HCT116 (cell line): ENCODE measurements at regions not wholly inside any gene's neighbourhood (a gene's known extent, or its start where the extent isn't known, plus 50 kb on each side); places are given as distances from the start of the nearest gene placed in this dataset.
"Not testable (repeated sequence)": the region's sequence is repeated elsewhere in the genome, so short reads cannot be mapped to it uniquely, and the experiment has no call there.

ENCODE experiments used
- ATAC-seq: fragments of 200-7000 bp; cut with Tn5 transposase; 2 replicates; pipeline ENCODE4 v1.9.1; 2020; ENCODE audit warnings: mild to moderate bottlenecking, moderate library complexity
- BruUV-seq: library from RNA; stranded (reverse); fragments of 400-500 nt; replicated peaks from 2 replicates; lab custom pipeline; 2021; lab: Mats Ljungman, UMichigan
- CTCF ChIA-PET: fragments of 300-600 bp; sonication (Branson Sonifier 250); formaldehyde crosslinking; loops from one replicate; lab custom pipeline; 2021; ENCODE audit warnings: antibody characterized with exemption; lab: Charles Lee
- POLR2A ChIA-PET: fragments of 300-600, 350-600 bp; sonication (Branson Sonifier 250); formaldehyde crosslinking; loops from one replicate; lab custom pipeline; 2021; ENCODE audit warnings: antibody characterized with exemption; lab: Charles Lee
- RAD21 ChIA-PET, 2 experiments: fragments of 300-600 bp; sonication (Branson Sonifier 250); formaldehyde crosslinking; loops; one replicate each; lab custom pipeline; 2023; ENCODE audit warnings: low total read pairs in 2 of 2; ENCODE audit not compliant: uncharacterized antibody in 2 of 2, unreplicated experiment in 2 of 2, low non-redundant PET in 1 of 2; lab: Charles Lee
- DNase-seq: peaks from one replicate; pipeline ENCODE4 v3.0.0-alpha.2; 2010; ENCODE audit warnings: low read depth, low spot score
- H2AFZ ChIP-seq: fragments of 200-600 bp; shearing (Covaris generic), sonication (generic); 2 replicates; pipeline ENCODE4 v1.6.1; 2017; ENCODE audit warnings: low read depth, mixed run types, mixed read lengths, antibody characterized with exemption, low read length; ENCODE audit not compliant: poor library complexity, severe bottlenecking
- H3K27ac ChIP-seq: 2 replicates; pipeline ENCODE4 v1.5.1; 2012; ENCODE audit warnings: low read depth, low read length
- H3K27me3 ChIP-seq: fragments of 200-600 bp; sonication (generic); 2 replicates; pipeline ENCODE4 v1.6.1; 2016; ENCODE audit warnings: mixed run types, low read length, mixed read lengths; ENCODE audit not compliant: insufficient read depth
- H3K36me3 ChIP-seq, 2 experiments: fragments of 200-500 bp in 1 of 2; fragments of 200-600 bp in 1 of 2; sonication (Bioruptor generic) in 1 of 2; sonication (generic) in 1 of 2; 2 replicates each; pipeline versions ENCODE4 v1.5.1 to v1.6.1; 2014 to 2016; ENCODE audit warnings: low read length in 2 of 2, inconsistent platforms in 1 of 2, mixed read lengths in 1 of 2, mixed run types in 1 of 2; ENCODE audit not compliant: insufficient read depth in 2 of 2, control insufficient read depth in 1 of 2
- H3K4me1 ChIP-seq, 2 experiments: fragments of 200-600 bp in 1 of 2; sonication (generic) in 1 of 2; 2 replicates each; pipeline versions ENCODE4 v1.5.1 to v1.6.1; 2012 to 2017; ENCODE audit warnings: low read length in 2 of 2, inconsistent platforms in 1 of 2, mild to moderate bottlenecking in 1 of 2, mixed read lengths in 1 of 2, mixed run types in 1 of 2, moderate library complexity in 1 of 2; ENCODE audit not compliant: insufficient read depth in 2 of 2, control insufficient read depth in 1 of 2
- H3K4me2 ChIP-seq: fragments of 200-600 bp; sonication (generic); 2 replicates; pipeline ENCODE4 v1.6.1; 2017; ENCODE audit warnings: mixed run types, low read length, mixed read lengths
- H3K4me3 ChIP-seq, 2 experiments: fragments of 200-600 bp in 1 of 2; sonication (generic) in 1 of 2; replicated peaks in 1 of 2; 2 replicates each; pipeline ENCODE4 v1.5.1; 2011 to 2016; ENCODE audit warnings: low read length in 2 of 2, control low read depth in 1 of 2, low read depth in 1 of 2, mild to moderate bottlenecking in 1 of 2, mixed read lengths in 1 of 2, mixed run types in 1 of 2
- H3K79me2 ChIP-seq: fragments of 200-600 bp; sonication (generic); 2 replicates; pipeline ENCODE4 v1.6.1; 2017; ENCODE audit warnings: mild to moderate bottlenecking, mixed run types, low read length, moderate library complexity, mixed read lengths; ENCODE audit not compliant: insufficient read depth
- H3K9ac ChIP-seq: fragments of 200-600 bp; sonication (generic); 2 replicates; pipeline ENCODE4 v1.6.1; 2016; ENCODE audit warnings: low read length, mixed read lengths
- H3K9me2 ChIP-seq: fragments of 200-600 bp; sonication (generic), shearing (Covaris generic); 2 replicates; pipeline ENCODE4 v1.6.1; 2017; ENCODE audit warnings: mixed run types, mild to moderate bottlenecking, moderate library complexity; ENCODE audit not compliant: insufficient read depth
- H3K9me3 ChIP-seq, 2 experiments: fragments of 200-500 bp in 1 of 2; fragments of 200-600 bp in 1 of 2; sonication (Bioruptor generic) in 1 of 2; sonication (generic) in 1 of 2; 2 replicates each; pipeline ENCODE4 v1.6.1; 2014 to 2017; ENCODE audit warnings: low read length in 2 of 2, mixed read lengths in 2 of 2, inconsistent platforms in 1 of 2, low read depth in 1 of 2, mild to moderate bottlenecking in 1 of 2, mixed run types in 1 of 2, moderate library complexity in 1 of 2; ENCODE audit not compliant: control insufficient read depth in 1 of 2, insufficient read depth in 1 of 2
- H4K20me1 ChIP-seq: fragments of 200-600 bp; sonication (generic), shearing (Covaris generic); 2 replicates; pipeline ENCODE4 v1.6.1; 2017; ENCODE audit warnings: mixed run types, mild to moderate bottlenecking, moderate library complexity; ENCODE audit not compliant: insufficient read depth
- CTCF ChIP-seq, 3 experiments: fragments of 200-600 bp in 1 of 3; sonication (generic) in 1 of 3; IDR thresholded peaks in 2 of 3; conservative IDR thresholded peaks in 1 of 3; 2 replicates each; pipeline ENCODE4 v1.5.1; 2012 to 2017; ENCODE audit warnings: low read depth in 2 of 3, low read length in 2 of 3, antibody characterized with exemption in 1 of 3, borderline replicate concordance in 1 of 3, control low read depth in 1 of 3, mild to moderate bottlenecking in 1 of 3, mixed read lengths in 1 of 3, mixed run types in 1 of 3, moderate library complexity in 1 of 3; ENCODE audit not compliant: insufficient read depth in 1 of 3
- EGR1 ChIP-seq: IDR thresholded peaks from 2 replicates; pipeline ENCODE4 v1.6.1; 2012; ENCODE audit warnings: low read depth
- ELF1 ChIP-seq: IDR thresholded peaks from 2 replicates; pipeline ENCODE4 v1.6.1; 2012; ENCODE audit warnings: low read depth, borderline replicate concordance
- FOSL1 ChIP-seq: IDR thresholded peaks from 2 replicates; pipeline ENCODE4 v1.6.1; 2012; ENCODE audit warnings: low read depth
- JUND ChIP-seq: IDR thresholded peaks from 2 replicates; pipeline ENCODE4 v1.6.1; 2012
- POLR2A ChIP-seq: IDR thresholded peaks from 2 replicates; pipeline ENCODE4 v1.7.0; 2011; ENCODE audit warnings: borderline replicate concordance; ENCODE audit not compliant: insufficient read depth, insufficient read length; ENCODE audit errors: extremely low read depth
- RAD21 ChIP-seq: IDR thresholded peaks from 2 replicates; pipeline ENCODE4 v1.6.1; 2012; ENCODE audit warnings: low read depth, mild to moderate bottlenecking
- SP1 ChIP-seq: IDR thresholded peaks from 2 replicates; pipeline ENCODE4 v1.6.1; 2012; ENCODE audit warnings: low read depth
- SRF ChIP-seq: IDR thresholded peaks from 2 replicates; pipeline ENCODE4 v1.6.1; 2012; ENCODE audit warnings: low read depth
- ZBTB33 ChIP-seq: IDR thresholded peaks from 2 replicates; pipeline ENCODE4 v1.6.1; 2011; ENCODE audit warnings: mild to moderate bottlenecking, low read length, moderate library complexity; ENCODE audit not compliant: insufficient replicate concordance; ENCODE audit errors: extremely low read depth
- ZFX ChIP-seq: fragments of 450-650 bp; IDR thresholded peaks from 2 replicates; pipeline ENCODE4 v1.6.1; 2017
- intact Hi-C: fragments of 100-400 bp; cut with micrococcal nuclease; formaldehyde crosslinking; loops from 2 replicates; pipeline ENCODE4 v1.10.0; 2022
- TF ChIP-seq, protein P1 (sequence below): IDR thresholded peaks from 2 replicates; pipeline ENCODE4 v1.6.1; 2012

GRCh38 chr10:16016688-16017087 is 156.4 kb upstream of the MINDY3 start (continued):
- no peak for TF ChIP-seq ZFX
- TF ChIP-seq ZBTB33: no peak

DNA sequence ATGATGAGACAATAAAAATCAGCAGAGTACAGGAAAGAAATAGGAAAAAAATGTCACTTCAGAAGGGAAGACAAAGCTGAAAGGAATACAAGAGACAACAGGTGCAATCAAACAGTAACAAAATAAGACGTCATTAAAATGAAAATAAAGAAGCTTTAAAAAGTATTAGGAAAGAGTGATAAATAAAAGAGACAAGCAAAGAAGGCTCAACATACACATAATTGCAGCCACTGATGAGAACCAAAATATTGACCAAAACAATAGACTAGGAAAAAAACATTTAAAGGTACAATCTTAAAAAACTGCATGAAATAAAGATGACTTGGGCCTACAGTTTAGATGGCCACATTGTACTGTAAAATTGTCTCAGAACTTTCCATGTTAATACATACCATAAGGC is 160.5 kb upstream of the MINDY3 start:
- no peaks in the 10 kb centered on the region for H4K20me1 ChIP-seq
- H2AFZ ChIP-seq: no peak overlapping the region
- ChIA-PET CTCF (no interaction called here), POLR2A (no interaction called here), RAD21 (no interaction called here)
- H3K4me2 ChIP-seq: no peak overlapping the region
- H3K27ac ChIP-seq: no peak overlapping the region
- ATAC-seq (no peak), DNase-seq (no peak)
- H3K27me3 ChIP-seq: no peaks in the 10 kb centered on the region
- H3K9ac ChIP-seq: no peak overlapping the region
- TF ChIP-seq CTCF (IDR thresholded peaks at IDR 0.05 in 2 of 3, conservative IDR thresholded peaks at IDR 0.05 in 1 of 3; ENCODE audit: borderline replicate concordance in 1 of 3, insufficient read depth in 1 of 3, low read depth in 2 of 3, low read length in 2 of 3) (no peak), ZFX (no peak), POLR2A (no peak), EGR1 (no peak), RAD21 (no peak), JUND (no peak), ZBTB33 (no peak), SRF (no peak), ELF1 (no peak), FOSL1 (no peak), SP1 (no peak)
- TF ChIP-seq, protein P1, sequence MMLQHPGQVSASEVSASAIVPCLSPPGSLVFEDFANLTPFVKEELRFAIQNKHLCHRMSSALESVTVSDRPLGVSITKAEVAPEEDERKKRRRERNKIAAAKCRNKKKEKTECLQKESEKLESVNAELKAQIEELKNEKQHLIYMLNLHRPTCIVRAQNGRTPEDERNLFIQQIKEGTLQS: no peak
- intact Hi-C loops: no loop called here
- H3K79me2 ChIP-seq: no peaks in the 10 kb centered on the region
- no peaks in the 10 kb centered on the region for H3K4me1 ChIP-seq
- no peaks in the 10 kb centered on the region for H3K36me3 ChIP-seq
- BruUV-seq: no TSS peak
- no peaks in the 10 kb centered on the region; a peak in 1 of 4 replicates for H3K9me3 ChIP-seq
- no peaks in the 10 kb centered on the region for H3K9me2 ChIP-seq
- H3K4me3 ChIP-seq: no peak overlapping the region

GRCh38 chr10:16026832-16027231 is 166.5 kb upstream of the MINDY3 start:
- BruUV-seq, H3K4me1 ChIP-seq, intact Hi-C loops, H3K9ac ChIP-seq, H3K4me2 ChIP-seq, H3K9me3 ChIP-seq, POLR2A ChIA-PET, H3K79me2 ChIP-seq, ATAC-seq, H3K36me3 ChIP-seq, H3K4me3 ChIP-seq, H4K20me1 ChIP-seq, H3K9me2 ChIP-seq, CTCF ChIA-PET, RAD21 ChIA-PET, DNase-seq, H3K27ac ChIP-seq, H2AFZ ChIP-seq: not testable (repeated sequence)
- peaks cover 30% of the 10 kb centered on the region for H3K27me3 ChIP-seq
